Smooth muscle cell (in vitro differentiated cells): ENCODE measurements at regions not wholly inside any gene's neighbourhood (a gene's known extent, or its start where the extent isn't known, plus 50 kb on each side); places are given as distances from the start of the nearest gene placed in this dataset.

Source experiments
- DNase-seq: peaks from one replicate; lab custom pipeline; 2025; ENCODE audit not compliant: unreplicated experiment; lab: John Stamatoyannopoulos, UW
- H2AFZ ChIP-seq: fragments of 200-600 bp; sonication (generic); 2 replicates; pipeline ENCODE4 v1.6.0; 2016; ENCODE audit warnings: antibody characterized with exemption, low read depth, mild to moderate bottlenecking
- H3F3A ChIP-seq: fragments of 200-600 bp; sonication (generic); 2 replicates; pipeline ENCODE4 v1.6.0; 2017; ENCODE audit warnings: antibody characterized with exemption, low read depth
- H3K27ac ChIP-seq: fragments of 200-600 bp; sonication (generic); 2 replicates; pipeline ENCODE4 v1.5.1; 2016; ENCODE audit warnings: low read depth, mild to moderate bottlenecking
- H3K27me3 ChIP-seq: fragments of 200-600 bp; sonication (generic); 2 replicates; pipeline ENCODE4 v1.6.1; 2016; ENCODE audit warnings: low read depth, mild to moderate bottlenecking
- H3K36me3 ChIP-seq: fragments of 200-600 bp; sonication (generic); 2 replicates; pipeline ENCODE4 v1.5.1; 2016; ENCODE audit warnings: low read depth
- H3K4me1 ChIP-seq: fragments of 200-600 bp; sonication (generic); 2 replicates; pipeline ENCODE4 v1.5.1; 2016; ENCODE audit warnings: low read depth
- H3K4me2 ChIP-seq: fragments of 200-600 bp; sonication (generic); 2 replicates; pipeline ENCODE4 v1.6.0; 2016; ENCODE audit warnings: mild to moderate bottlenecking
- H3K4me3 ChIP-seq: fragments of 200-600 bp; sonication (generic); 2 replicates; pipeline ENCODE4 v1.5.1; 2016; ENCODE audit warnings: mild to moderate bottlenecking
- H3K79me2 ChIP-seq: fragments of 200-600 bp; sonication (generic); 2 replicates; pipeline ENCODE4 v1.6.0; 2016; ENCODE audit warnings: low read depth, mild to moderate bottlenecking
- H3K9ac ChIP-seq: fragments of 200-600 bp; sonication (generic); 2 replicates; pipeline ENCODE4 v1.6.0; 2016; ENCODE audit warnings: low read depth
- H3K9me3 ChIP-seq: fragments of 200-600 bp; sonication (generic); replicated peaks from 2 replicates; pipeline ENCODE4 v1.5.1; 2016; ENCODE audit warnings: low read depth
- H4K20me1 ChIP-seq: fragments of 200-600 bp; sonication (generic); 2 replicates; pipeline ENCODE4 v1.6.0; 2016; ENCODE audit warnings: low read depth
- WGBS: methylation state at CpG from one replicate; pipeline ENCODE4 v1.1.7; 2016; ENCODE audit warnings: low lambda C conversion rate; 5-methylcytosine and 5-hydroxymethylcytosine counted together
- TF ChIP-seq, protein P1 (sequence below): fragments of 200-600 bp; sonication (generic); IDR thresholded peaks from 2 replicates; pipeline ENCODE4 v1.5.1; 2017; ENCODE audit warnings: borderline replicate concordance, mild to moderate bottlenecking, antibody characterized with exemption; ENCODE audit not compliant: insufficient read depth, poor library complexity, severe bottlenecking

DNA sequence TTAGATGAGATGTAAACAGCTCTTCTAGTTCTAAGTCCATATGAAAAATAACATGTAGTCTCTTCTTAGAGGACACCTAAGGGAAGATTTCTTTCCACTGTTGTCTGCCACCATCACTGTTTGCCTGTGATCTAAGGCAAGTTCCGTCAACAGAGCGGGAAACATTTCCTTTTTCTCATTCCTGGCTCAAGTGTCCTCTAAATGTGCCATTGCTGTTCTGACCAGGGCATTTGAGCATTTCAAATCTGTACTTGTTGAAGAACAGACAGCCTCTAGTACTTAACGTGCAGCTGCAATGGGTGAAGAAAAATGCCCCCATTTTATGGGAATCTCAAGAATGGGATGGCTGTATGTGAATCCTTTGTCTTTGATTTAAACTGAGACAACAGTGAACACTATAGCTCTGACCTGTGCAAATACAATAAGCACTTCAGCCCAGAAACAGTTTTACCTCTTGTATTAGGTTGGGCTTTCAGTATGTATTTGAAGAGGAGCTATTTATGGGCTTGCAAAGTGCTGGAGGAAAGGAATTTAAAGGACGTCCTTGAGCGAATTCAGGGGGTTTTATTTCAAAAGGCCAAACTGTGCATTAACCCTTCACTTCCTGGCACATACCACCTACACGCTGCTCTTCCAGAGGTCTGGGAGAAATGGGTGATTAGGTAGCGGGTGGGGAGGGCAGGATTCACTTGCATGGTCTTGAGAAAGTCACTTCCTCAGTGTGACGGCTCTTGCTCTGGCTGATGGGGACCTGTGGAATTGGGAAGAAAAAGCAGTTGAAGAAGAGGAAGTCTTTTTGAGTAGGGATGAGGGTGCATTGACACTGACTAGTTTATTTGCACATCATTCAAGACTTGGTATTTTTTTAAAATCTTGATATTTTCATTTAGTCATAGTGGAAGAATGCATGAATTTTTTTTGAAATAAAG is 66.1 kb downstream of the THNSL1 start:
- H4K20me1 ChIP-seq: no peaks in the 10 kb centered on the region
- H3K4me2 ChIP-seq: no peak overlapping the region
- H3K4me3 ChIP-seq: no peak overlapping the region
- no peak overlapping the region for H2AFZ ChIP-seq
- H3K4me1 ChIP-seq: no peaks in the 10 kb centered on the region
- no peaks in the 10 kb centered on the region for H3K9me3 ChIP-seq
- WGBS: 57% methylated on average over 8 of the region's 8 CpGs
- TF ChIP-seq, protein P1, sequence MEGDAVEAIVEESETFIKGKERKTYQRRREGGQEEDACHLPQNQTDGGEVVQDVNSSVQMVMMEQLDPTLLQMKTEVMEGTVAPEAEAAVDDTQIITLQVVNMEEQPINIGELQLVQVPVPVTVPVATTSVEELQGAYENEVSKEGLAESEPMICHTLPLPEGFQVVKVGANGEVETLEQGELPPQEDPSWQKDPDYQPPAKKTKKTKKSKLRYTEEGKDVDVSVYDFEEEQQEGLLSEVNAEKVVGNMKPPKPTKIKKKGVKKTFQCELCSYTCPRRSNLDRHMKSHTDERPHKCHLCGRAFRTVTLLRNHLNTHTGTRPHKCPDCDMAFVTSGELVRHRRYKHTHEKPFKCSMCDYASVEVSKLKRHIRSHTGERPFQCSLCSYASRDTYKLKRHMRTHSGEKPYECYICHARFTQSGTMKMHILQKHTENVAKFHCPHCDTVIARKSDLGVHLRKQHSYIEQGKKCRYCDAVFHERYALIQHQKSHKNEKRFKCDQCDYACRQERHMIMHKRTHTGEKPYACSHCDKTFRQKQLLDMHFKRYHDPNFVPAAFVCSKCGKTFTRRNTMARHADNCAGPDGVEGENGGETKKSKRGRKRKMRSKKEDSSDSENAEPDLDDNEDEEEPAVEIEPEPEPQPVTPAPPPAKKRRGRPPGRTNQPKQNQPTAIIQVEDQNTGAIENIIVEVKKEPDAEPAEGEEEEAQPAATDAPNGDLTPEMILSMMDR: no peak
- H3K79me2 ChIP-seq: no peaks in the 10 kb centered on the region
- DNase-seq: no peak
- no peak overlapping the region for H3K9ac ChIP-seq
- no peak overlapping the region for H3K27ac ChIP-seq
- no peaks in the 10 kb centered on the region for H3K27me3 ChIP-seq
- no peaks in the 10 kb centered on the region for H3K36me3 ChIP-seq
- no peaks in the 10 kb centered on the region for H3F3A ChIP-seq

DNA sequence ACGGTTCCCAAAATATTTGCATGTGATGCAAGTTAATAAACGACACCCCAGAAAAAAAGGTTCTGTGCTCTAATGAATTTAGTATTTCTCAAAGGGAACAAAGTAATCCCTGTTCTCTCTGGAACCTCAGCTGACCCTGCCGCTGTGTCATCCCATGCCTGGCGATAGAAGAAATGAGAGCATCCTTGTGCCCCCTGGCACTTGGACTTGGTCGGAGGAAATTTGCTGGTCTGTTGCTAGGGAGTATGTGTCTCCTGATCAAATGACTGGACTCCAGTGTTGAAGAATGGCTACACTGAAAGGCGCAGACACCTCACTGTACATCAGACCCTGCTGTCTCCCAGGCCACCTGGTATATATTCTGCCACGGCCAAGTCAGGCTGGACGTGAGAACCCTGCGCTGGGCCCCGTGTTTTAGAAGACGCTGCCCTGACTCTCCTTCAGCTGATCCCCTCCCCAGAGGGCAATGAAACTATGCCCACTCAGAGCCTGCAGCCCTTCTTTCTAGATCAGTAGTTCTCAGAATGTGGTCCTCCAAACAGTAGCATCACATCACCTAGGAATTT is 67.2 kb downstream of the THNSL1 start:
- WGBS: 96% methylated on average over 11 of the region's 11 CpGs
- TF ChIP-seq, protein P1: no peak
- H4K20me1 ChIP-seq: no peaks in the 10 kb centered on the region
- no peak for DNase-seq
- no peaks in the 10 kb centered on the region for H3F3A ChIP-seq
- H3K4me3 ChIP-seq: no peak overlapping the region
- no peaks in the 10 kb centered on the region for H3K27me3 ChIP-seq
- H3K4me1 ChIP-seq: no peaks in the 10 kb centered on the region
- H3K79me2 ChIP-seq: no peaks in the 10 kb centered on the region
- H3K9ac ChIP-seq: no peak overlapping the region
- no peak overlapping the region for H3K27ac ChIP-seq
- H3K4me2 ChIP-seq: no peak overlapping the region
- no peaks in the 10 kb centered on the region for H3K9me3 ChIP-seq
- H2AFZ ChIP-seq: no peak overlapping the region
- no peaks in the 10 kb centered on the region for H3K36me3 ChIP-seq

DNA sequence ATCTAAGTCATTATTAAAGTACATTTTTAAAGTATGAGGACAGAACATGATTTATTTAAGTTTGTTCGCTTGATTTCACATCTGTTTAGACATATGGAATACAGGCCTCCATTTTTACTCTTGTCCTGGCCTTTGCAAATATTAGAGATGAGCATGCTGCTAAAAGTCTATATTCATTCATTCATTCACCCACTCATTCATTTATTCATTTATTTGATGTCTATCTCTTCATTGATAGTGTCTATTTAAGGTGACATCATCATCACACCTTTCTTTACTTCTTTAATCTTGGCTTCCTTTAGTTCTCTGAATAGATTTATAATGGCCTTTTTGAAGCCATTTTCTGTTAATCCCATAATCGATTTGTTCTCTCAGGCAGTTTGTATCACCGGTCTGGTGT is 68.0 kb downstream of the THNSL1 start:
- H3K4me2 ChIP-seq: no peak overlapping the region
- H3K27me3 ChIP-seq: no peaks in the 10 kb centered on the region
- no peak overlapping the region for H3K9ac ChIP-seq
- H3K79me2 ChIP-seq: no peaks in the 10 kb centered on the region
- 100% methylated on average over 3 of the region's 3 CpGs for WGBS
- no peaks in the 10 kb centered on the region for H3K9me3 ChIP-seq
- no peaks in the 10 kb centered on the region for H3F3A ChIP-seq
- no peaks in the 10 kb centered on the region for H4K20me1 ChIP-seq
- H3K4me3 ChIP-seq: no peak overlapping the region
- H3K4me1 ChIP-seq: no peaks in the 10 kb centered on the region
- H3K27ac ChIP-seq: no peak overlapping the region
- no peaks in the 10 kb centered on the region for H3K36me3 ChIP-seq
- DNase-seq: no peak
- TF ChIP-seq, protein P1: no peak
- H2AFZ ChIP-seq: no peak overlapping the region
